ENCODE measurements at regions not wholly inside any gene's neighbourhood (a gene's known extent, or its start where the extent isn't known, plus 50 kb on each side); places are given as distances from the start of the nearest gene placed in this dataset.

- 57 to 65% methylated on average over 2 of the region's 2 CpGs for WGBS, 2 donors
- Histone ChIP-seq H3K27ac (no peak overlapping the region), H3K4me3 (no peak overlapping the region), H3K36me3 (replicated peaks in 1 of 2; ENCODE audit: insufficient read depth in 1 of 2, low read depth in 2 of 2) (no peaks in the 10 kb centered on the region), H3K4me1 (peaks cover 10% of the 10 kb centered on the region), H3K27me3 (no peaks in the 10 kb centered on the region), H3K9me3 (no peaks in the 10 kb centered on the region)
- DNase-seq = no peak
- ATAC-seq = no peak
- TF ChIP-seq POLR2A (IDR thresholded peaks at IDR 0.05) = no peak
- TF ChIP-seq, protein P1, sequence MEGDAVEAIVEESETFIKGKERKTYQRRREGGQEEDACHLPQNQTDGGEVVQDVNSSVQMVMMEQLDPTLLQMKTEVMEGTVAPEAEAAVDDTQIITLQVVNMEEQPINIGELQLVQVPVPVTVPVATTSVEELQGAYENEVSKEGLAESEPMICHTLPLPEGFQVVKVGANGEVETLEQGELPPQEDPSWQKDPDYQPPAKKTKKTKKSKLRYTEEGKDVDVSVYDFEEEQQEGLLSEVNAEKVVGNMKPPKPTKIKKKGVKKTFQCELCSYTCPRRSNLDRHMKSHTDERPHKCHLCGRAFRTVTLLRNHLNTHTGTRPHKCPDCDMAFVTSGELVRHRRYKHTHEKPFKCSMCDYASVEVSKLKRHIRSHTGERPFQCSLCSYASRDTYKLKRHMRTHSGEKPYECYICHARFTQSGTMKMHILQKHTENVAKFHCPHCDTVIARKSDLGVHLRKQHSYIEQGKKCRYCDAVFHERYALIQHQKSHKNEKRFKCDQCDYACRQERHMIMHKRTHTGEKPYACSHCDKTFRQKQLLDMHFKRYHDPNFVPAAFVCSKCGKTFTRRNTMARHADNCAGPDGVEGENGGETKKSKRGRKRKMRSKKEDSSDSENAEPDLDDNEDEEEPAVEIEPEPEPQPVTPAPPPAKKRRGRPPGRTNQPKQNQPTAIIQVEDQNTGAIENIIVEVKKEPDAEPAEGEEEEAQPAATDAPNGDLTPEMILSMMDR (IDR thresholded peaks at IDR 0.05) = no peak
- intact Hi-C loops (cut with DNase I) = no loop called here
Observed at GRCh38 chr10:29797616-29798015, 162.8 kb upstream of the SVIL start.

DNA sequence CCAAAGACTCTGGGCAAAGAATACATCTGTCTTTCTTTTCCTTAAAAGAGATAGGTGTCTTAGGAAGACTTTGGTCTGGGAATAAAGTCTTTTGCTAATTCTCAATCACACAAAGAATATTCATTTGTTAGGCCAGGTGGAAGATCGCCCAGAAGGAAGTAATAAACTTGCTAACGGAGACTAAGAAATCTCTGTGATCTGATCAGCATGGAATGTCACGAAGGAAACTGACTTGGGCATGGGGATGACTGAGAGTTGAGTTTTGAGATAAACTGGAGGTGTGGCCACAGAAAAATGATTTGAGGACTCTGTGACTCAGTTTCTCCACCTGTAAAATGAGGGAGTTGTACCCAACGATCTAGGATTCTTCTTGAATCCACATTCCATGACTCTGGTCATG is 161.1 kb upstream of the SVIL start:
- TF ChIP-seq, protein P1 (IDR thresholded peaks at IDR 0.05) = no peak
- TF ChIP-seq POLR2A (IDR thresholded peaks at IDR 0.05) = no peak
- Histone ChIP-seq H3K36me3 (replicated peaks in 1 of 2; ENCODE audit: insufficient read depth in 1 of 2, low read depth in 2 of 2) (no peaks in the 10 kb centered on the region), H3K27ac (peak overlapping the region in 3 of 4 donors; percentile 44 to 66 (median 49)), H3K27me3 (no peaks in the 10 kb centered on the region), H3K4me1 (peaks cover 10% of the 10 kb centered on the region), H3K4me3 (no peak overlapping the region), H3K9me3 (no peaks in the 10 kb centered on the region)
- ATAC-seq (peak; percentile 60), DNase-seq (no peak)
- intact Hi-C loops (cut with DNase I) = no loop called here
- 60 to 74% methylated on average over 4 of the region's 4 CpGs for WGBS, 2 donors

DNA sequence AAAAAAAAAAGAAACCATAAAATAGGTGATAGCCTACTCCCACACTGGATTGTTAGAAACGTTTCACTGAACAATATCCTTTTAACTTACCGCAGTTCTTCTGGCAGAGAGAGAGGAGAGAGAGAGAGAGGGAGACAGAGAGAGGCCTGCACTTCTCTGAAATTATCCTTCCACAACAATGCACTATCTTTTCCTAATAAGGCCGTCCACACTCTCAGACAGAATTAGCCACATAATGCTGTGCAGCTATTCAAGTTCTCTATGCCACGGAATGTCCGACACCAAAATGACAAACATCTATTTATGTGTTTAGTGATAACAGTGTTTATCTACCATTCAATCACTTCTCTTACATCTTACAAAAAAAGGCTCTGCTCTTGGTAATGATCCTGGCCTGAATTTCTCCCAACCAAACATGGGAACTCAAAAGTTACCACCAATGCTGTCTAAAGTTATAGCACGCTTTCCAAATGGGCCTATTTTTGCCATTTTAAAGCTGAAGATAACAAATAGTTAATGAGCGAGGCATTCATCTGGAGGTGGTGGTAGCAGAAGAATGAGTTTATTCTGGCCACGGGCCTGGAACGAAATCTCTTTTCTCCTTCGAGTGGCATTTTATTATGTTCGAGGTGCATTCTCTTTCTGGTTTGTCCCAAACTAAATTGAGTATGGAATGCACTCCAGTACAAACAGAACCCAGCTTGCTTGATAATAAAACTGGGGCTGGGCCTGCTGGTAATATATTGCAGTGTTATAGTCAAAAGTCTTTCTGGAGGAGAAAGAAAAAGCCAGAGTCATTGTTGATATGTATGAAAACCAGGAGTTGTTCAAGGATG is 160.2 kb upstream of the SVIL start:
- H3K27ac ChIP-seq = peak overlapping the region in 3 of 4 donors; percentile 44 to 66 (median 49)
- no peaks in the 10 kb centered on the region for H3K9me3 ChIP-seq
- WGBS, 2 donors = 41 to 43% methylated on average over 11 of the region's 11 CpGs
- H3K4me1 ChIP-seq = peaks cover 10% of the 10 kb centered on the region
- TF ChIP-seq, protein P1 (IDR thresholded peaks at IDR 0.05) = no peak
- no peak for TF ChIP-seq POLR2A (IDR thresholded peaks at IDR 0.05)
- H3K27me3 ChIP-seq = no peaks in the 10 kb centered on the region
- ATAC-seq (peak; percentile 59), DNase-seq (no peak)
- H3K4me3 ChIP-seq = no peak overlapping the region
- intact Hi-C loops (cut with DNase I) = no loop called here
- no peaks in the 10 kb centered on the region for H3K36me3 ChIP-seq (replicated peaks in 1 of 2; ENCODE audit: insufficient read depth in 1 of 2, low read depth in 2 of 2)

GRCh38 chr10:29791773-29792172 is 157.0 kb upstream of the SVIL start:
- ATAC-seq (no peak), DNase-seq (no peak)
- Histone ChIP-seq H3K36me3 (replicated peaks in 1 of 2; ENCODE audit: insufficient read depth in 1 of 2, low read depth in 2 of 2) (no peaks in the 10 kb centered on the region), H3K9me3 (no peaks in the 10 kb centered on the region), H3K27ac (no peak overlapping the region), H3K4me3 (no peak overlapping the region), H3K27me3 (no peaks in the 10 kb centered on the region), H3K4me1 (peaks cover 10% of the 10 kb centered on the region)
- intact Hi-C loops (cut with DNase I) = no loop called here
- 79 to 93% methylated on average over 3 of the region's 3 CpGs for WGBS, 2 donors
- TF ChIP-seq, protein P1 (IDR thresholded peaks at IDR 0.05) = no peak
- no peak for TF ChIP-seq POLR2A (IDR thresholded peaks at IDR 0.05)

GRCh38 chr10:29790207-29790606 is 155.4 kb upstream of the SVIL start:
- TF ChIP-seq POLR2A (IDR thresholded peaks at IDR 0.05) = no peak
- TF ChIP-seq, protein P1 (IDR thresholded peaks at IDR 0.05) = no peak
- no peak overlapping the region for H3K27ac ChIP-seq
- H3K9me3 ChIP-seq = no peaks in the 10 kb centered on the region
- no peak overlapping the region for H3K4me3 ChIP-seq
- intact Hi-C loops (cut with DNase I) = no loop called here
- WGBS, 2 donors = 14 to 25% methylated on average over 2 of the region's 2 CpGs
- no peaks in the 10 kb centered on the region for H3K36me3 ChIP-seq (replicated peaks in 1 of 2; ENCODE audit: insufficient read depth in 1 of 2, low read depth in 2 of 2)
- no peaks in the 10 kb centered on the region for H3K27me3 ChIP-seq
- H3K4me1 ChIP-seq = peaks cover under 1% of the 10 kb centered on the region
- DNase-seq = no peak
- no peak for ATAC-seq
